ENCODE measurements at regions not wholly inside any gene's neighbourhood (a gene's known extent, or its start where the extent isn't known, plus 50 kb on each side); places are given as distances from the start of the nearest gene placed in this dataset.

- Histone ChIP-seq H3K9me3 (no peaks in the 10 kb centered on the region), H3K36me3 (no peaks in the 10 kb centered on the region), H3K27ac (no peak overlapping the region), H3K4me1 (ENCODE audit: insufficient read depth) (no peaks in the 10 kb centered on the region), H3K27me3 (no peaks in the 10 kb centered on the region), H3K4me3 (no peak overlapping the region)
- TF ChIP-seq EP300 (IDR thresholded peaks at IDR 0.05), result no peak
- no peak for TF ChIP-seq POLR2A (IDR thresholded peaks at IDR 0.05)
- TF ChIP-seq CTCF (IDR thresholded peaks at IDR 0.05), result no peak
- WGBS, 3 donors, result 45 to 55% (median 53%) methylated on average over 4 of the region's 4 CpGs
- intact Hi-C loops (cut with DNase I), result no loop called here
- no peak for DNase-seq
Measured at GRCh38 chr20:51087266-51087665, 64.4 kb upstream of the KCNG1 start.

- TF ChIP-seq EP300 (IDR thresholded peaks at IDR 0.05) (no peak), POLR2A (IDR thresholded peaks at IDR 0.05) (no peak), CTCF (IDR thresholded peaks at IDR 0.05) (no peak)
- H3K9me3 ChIP-seq, result no peaks in the 10 kb centered on the region
- no peak for DNase-seq
- intact Hi-C loops (cut with DNase I), result no loop called here
- no peaks in the 10 kb centered on the region for H3K36me3 ChIP-seq
- H3K27me3 ChIP-seq, result no peaks in the 10 kb centered on the region
- H3K4me1 ChIP-seq (ENCODE audit: insufficient read depth), result no peaks in the 10 kb centered on the region
- no peak overlapping the region for H3K27ac ChIP-seq
- H3K4me3 ChIP-seq, result no peak overlapping the region
- WGBS, 3 donors, result 73 to 80% (median 75%) methylated on average over 4 of the region's 4 CpGs
Measured at GRCh38 chr20:51085769-51086168, 62.9 kb upstream of the KCNG1 start.

GRCh38 chr20:51084593-51085377 is 61.9 kb upstream of the KCNG1 start:
- no peak for TF ChIP-seq POLR2A (IDR thresholded peaks at IDR 0.05)
- TF ChIP-seq CTCF (IDR thresholded peaks at IDR 0.05), result no peak
- no peak for TF ChIP-seq EP300 (IDR thresholded peaks at IDR 0.05)
- H3K27ac ChIP-seq, result no peak overlapping the region
- no peak for DNase-seq
- intact Hi-C loops (cut with DNase I), result no loop called here
- no peak overlapping the region for H3K4me3 ChIP-seq
- no peaks in the 10 kb centered on the region for H3K4me1 ChIP-seq (ENCODE audit: insufficient read depth)
- whole genome bisulfite sequencing, 3 donors, result 46 to 57% (median 47%) methylated on average over 10 of the region's 10 CpGs
- no peaks in the 10 kb centered on the region for H3K9me3 ChIP-seq
- H3K27me3 ChIP-seq, result no peaks in the 10 kb centered on the region
- H3K36me3 ChIP-seq, result no peaks in the 10 kb centered on the region

- Histone ChIP-seq H3K27me3 (no peaks in the 10 kb centered on the region), H3K4me3 (no peak overlapping the region), H3K9me3 (no peaks in the 10 kb centered on the region), H3K27ac (no peak overlapping the region), H3K4me1 (ENCODE audit: insufficient read depth) (no peaks in the 10 kb centered on the region), H3K36me3 (no peaks in the 10 kb centered on the region)
- TF ChIP-seq CTCF (IDR thresholded peaks at IDR 0.05) (no peak), EP300 (IDR thresholded peaks at IDR 0.05) (no peak), POLR2A (IDR thresholded peaks at IDR 0.05) (no peak)
- WGBS, 3 donors, result 69 to 80% (median 72%) methylated on average over 4 of the region's 4 CpGs
- intact Hi-C loops (cut with DNase I), result no loop called here
- no peak for DNase-seq
Measured at GRCh38 chr20:51083447-51083846, 60.5 kb upstream of the KCNG1 start.
